NCI-H1092 treated with DMSO at 0.1 percent for 48 hours (cell line): ENCODE measurements at regions not wholly inside any gene's neighbourhood (a gene's known extent, or its start where the extent isn't known, plus 50 kb on each side); places are given as distances from the start of the nearest gene placed in this dataset.
"Not testable (repeated sequence)": the region's sequence is repeated elsewhere in the genome, so short reads cannot be mapped to it uniquely, and the experiment has no call there.

Experiments used
- DNase-seq: peaks from one replicate; lab custom pipeline; 2025; lab: John Stamatoyannopoulos, UW

GRCh38 chr2:2588777-2589176 is 257.7 kb upstream of the MYT1L start:
- DNase-seq = no peak

GRCh38 chr2:2587354-2587753 is 256.3 kb upstream of the MYT1L start:
- no peak for DNase-seq

- DNase-seq = no peak
Observed at GRCh38 chr2:2586931-2587330, 255.9 kb upstream of the MYT1L start.

GRCh38 chr2:2586068-2586776 is 255.1 kb upstream of the MYT1L start:
- DNase-seq = no peak

- no peak for DNase-seq
Observed at GRCh38 chr2:2582998-2583545, 252.0 kb upstream of the MYT1L start.

- no peak for DNase-seq
Observed at GRCh38 chr2:2581331-2582159, 250.5 kb upstream of the MYT1L start.

GRCh38 chr2:2580841-2581240 is 249.8 kb upstream of the MYT1L start:
- not testable (repeated sequence) for DNase-seq

- no peak for DNase-seq
Observed at GRCh38 chr2:2580341-2580740, 249.3 kb upstream of the MYT1L start.

GRCh38 chr2:2579814-2580213 is 248.7 kb upstream of the MYT1L start:
- DNase-seq = no peak

- peak; percentile 86 for DNase-seq
Observed at GRCh38 chr2:2577407-2577831, 246.3 kb upstream of the MYT1L start.

- peak; percentile 27 for DNase-seq
Observed at GRCh38 chr2:2575870-2576386, 244.9 kb upstream of the MYT1L start.

- no peak for DNase-seq
Observed at GRCh38 chr2:2575181-2575577, 244.1 kb upstream of the MYT1L start.

GRCh38 chr2:2574401-2575180 is 243.5 kb upstream of the MYT1L start:
- DNase-seq = no peak

- no peak for DNase-seq
Observed at GRCh38 chr2:2573658-2574293, 242.7 kb upstream of the MYT1L start.

GRCh38 chr2:2573205-2573604 is 242.1 kb upstream of the MYT1L start:
- DNase-seq = no peak

- no peak for DNase-seq
Observed at GRCh38 chr2:2572393-2573204, 241.5 kb upstream of the MYT1L start.

- no peak for DNase-seq
Observed at GRCh38 chr2:2571301-2572150, 240.5 kb upstream of the MYT1L start.

GRCh38 chr2:2570871-2571270 is 239.8 kb upstream of the MYT1L start:
- no peak for DNase-seq

GRCh38 chr2:2570360-2570759 is 239.3 kb upstream of the MYT1L start:
- DNase-seq = no peak

GRCh38 chr2:2569836-2570235 is 238.8 kb upstream of the MYT1L start:
- no peak for DNase-seq
